CD8-positive, alpha-beta memory T cell (primary cell): ENCODE measurements at regions not wholly inside any gene's neighbourhood (a gene's known extent, or its start where the extent isn't known, plus 50 kb on each side); places are given as distances from the start of the nearest gene placed in this dataset.

Experiments used
- CTCF ChIA-PET: fragments of 350-600 bp; sonication (Branson Sonifier 250); formaldehyde crosslinking; loops from one replicate; lab custom pipeline; 2021; ENCODE audit warnings: antibody characterized with exemption; lab: Charles Lee
- POLR2A ChIA-PET: fragments of 350-600 bp; sonication (Branson Sonifier 250); formaldehyde crosslinking; loops from one replicate; lab custom pipeline; 2021; ENCODE audit warnings: antibody characterized with exemption; lab: Charles Lee
- DNase-seq, 5 donors: peaks; one replicate each; pipeline versions ENCODE4 v3.0.0 to v3.0.0-alpha.2; 2020 to 2022; ENCODE audit warnings: mixed read lengths in 1 of 5
- H3K27ac ChIP-seq: one replicate; pipeline ENCODE4 v1.7.0; 2013; ENCODE audit warnings: low read depth, mild to moderate bottlenecking, low read length, moderate library complexity
- H3K27me3 ChIP-seq: 2 replicates; pipeline ENCODE4 v1.7.0; 2013; ENCODE audit warnings: low read length, mild to moderate bottlenecking; ENCODE audit not compliant: insufficient read depth, poor library complexity, severe bottlenecking
- H3K36me3 ChIP-seq: 2 replicates; pipeline ENCODE4 v1.7.0; 2013; ENCODE audit warnings: mild to moderate bottlenecking, low read length, moderate library complexity; ENCODE audit not compliant: insufficient read depth
- H3K4me1 ChIP-seq: 2 replicates; pipeline ENCODE4 v1.7.0; 2013; ENCODE audit warnings: mild to moderate bottlenecking, low read length, moderate library complexity; ENCODE audit not compliant: insufficient read depth
- H3K4me3 ChIP-seq: 2 replicates; pipeline ENCODE4 v1.7.0; 2013; ENCODE audit warnings: mild to moderate bottlenecking, low read length
- H3K9me3 ChIP-seq: 2 replicates; pipeline ENCODE4 v1.7.0; 2013; ENCODE audit warnings: mild to moderate bottlenecking, low read length
- H3K27ac Mint-ChIP-seq, 8 donors: one replicate each; pipeline ENCODE4 v1.8.0; 2020 to 2021; ENCODE audit warnings: mixed read lengths in 8 of 8, mild to moderate bottlenecking in 6 of 8, inconsistent platforms in 3 of 8, moderate library complexity in 3 of 8
- H3K27me3 Mint-ChIP-seq, 2 donors: one replicate each; pipeline ENCODE4 v1.8.0; 2020 to 2021; ENCODE audit warnings: mixed read lengths in 2 of 2, mild to moderate bottlenecking in 1 of 2, moderate library complexity in 1 of 2
- H3K36me3 Mint-ChIP-seq, 3 donors: one replicate each; pipeline ENCODE4 v1.8.0; 2020 to 2021; ENCODE audit warnings: mixed read lengths in 3 of 3, inconsistent platforms in 1 of 3, mild to moderate bottlenecking in 1 of 3
- H3K4me1 Mint-ChIP-seq, 3 donors: one replicate each; pipeline ENCODE4 v1.8.0; 2020 to 2021; ENCODE audit warnings: mixed read lengths in 3 of 3, inconsistent platforms in 1 of 3, mild to moderate bottlenecking in 1 of 3
- H3K4me3 Mint-ChIP-seq, 7 donors: one replicate each; pipeline ENCODE4 v1.8.0; 2020 to 2021; ENCODE audit warnings: mixed read lengths in 7 of 7, mild to moderate bottlenecking in 6 of 7, moderate library complexity in 4 of 7, inconsistent platforms in 2 of 7
- H3K9me3 Mint-ChIP-seq, 5 donors: one replicate each; pipeline ENCODE4 v1.8.0; 2020 to 2022; ENCODE audit warnings: mixed read lengths in 5 of 5, mild to moderate bottlenecking in 3 of 5, moderate library complexity in 2 of 5, inconsistent platforms in 1 of 5

DNA sequence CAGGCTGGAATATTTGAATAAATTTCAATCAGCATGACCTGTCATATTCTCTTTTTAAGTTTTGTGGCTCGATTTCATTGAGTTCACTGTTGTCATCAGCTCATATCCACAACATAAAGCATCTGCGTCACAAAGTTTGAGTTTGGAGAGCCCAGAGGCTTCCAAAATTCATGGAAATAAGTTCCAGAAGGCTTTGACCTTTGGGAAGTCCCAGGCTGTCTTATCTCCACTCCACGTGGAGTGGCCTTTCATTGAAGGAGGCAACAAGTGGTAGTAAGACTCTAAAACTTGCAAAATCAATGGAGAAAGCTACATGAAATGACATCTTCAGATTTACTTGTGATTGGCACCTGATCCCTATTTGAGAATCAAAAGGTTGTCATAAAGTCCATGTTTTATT is 54.1 kb upstream of the UNC5C start:
- H3K27me3 Mint-ChIP-seq = no peaks in the 10 kb centered on the region
- H3K4me3 Mint-ChIP-seq = no peak overlapping the region
- ChIA-PET CTCF (no interaction called here), POLR2A (no interaction called here)
- H3K36me3 ChIP-seq = no peaks in the 10 kb centered on the region
- H3K4me1 Mint-ChIP-seq = no peaks in the 10 kb centered on the region
- no peaks in the 10 kb centered on the region for H3K9me3 ChIP-seq
- no peak overlapping the region for H3K4me3 ChIP-seq
- no peak for DNase-seq
- no peaks in the 10 kb centered on the region for H3K4me1 ChIP-seq
- no peak overlapping the region for H3K27ac ChIP-seq
- peaks cover 0 to 4% (median 0%) of the 10 kb centered on the region in 5 donors for H3K9me3 Mint-ChIP-seq
- no peaks in the 10 kb centered on the region for H3K27me3 ChIP-seq
- no peak overlapping the region for H3K27ac Mint-ChIP-seq
- H3K36me3 Mint-ChIP-seq = peaks cover 0 to 2% (median 0%) of the 10 kb centered on the region in 3 donors

- no peak overlapping the region for H3K27ac Mint-ChIP-seq
- no peaks in the 10 kb centered on the region for H3K4me1 Mint-ChIP-seq
- ChIA-PET CTCF (no interaction called here), POLR2A (no interaction called here)
- Histone ChIP-seq H3K9me3 (no peaks in the 10 kb centered on the region), H3K36me3 (no peaks in the 10 kb centered on the region), H3K27ac (no peak overlapping the region), H3K27me3 (no peaks in the 10 kb centered on the region), H3K4me3 (no peak overlapping the region), H3K4me1 (no peaks in the 10 kb centered on the region)
- peaks cover 0 to 2% (median 0%) of the 10 kb centered on the region in 5 donors for H3K9me3 Mint-ChIP-seq
- H3K27me3 Mint-ChIP-seq = no peaks in the 10 kb centered on the region
- no peak for DNase-seq
- H3K4me3 Mint-ChIP-seq = no peak overlapping the region
- H3K36me3 Mint-ChIP-seq = peaks cover 0 to 2% (median 0%) of the 10 kb centered on the region in 3 donors
These were observed 52.6 kb upstream of the UNC5C start for GRCh38 chr4:95601356-95601755.

DNA sequence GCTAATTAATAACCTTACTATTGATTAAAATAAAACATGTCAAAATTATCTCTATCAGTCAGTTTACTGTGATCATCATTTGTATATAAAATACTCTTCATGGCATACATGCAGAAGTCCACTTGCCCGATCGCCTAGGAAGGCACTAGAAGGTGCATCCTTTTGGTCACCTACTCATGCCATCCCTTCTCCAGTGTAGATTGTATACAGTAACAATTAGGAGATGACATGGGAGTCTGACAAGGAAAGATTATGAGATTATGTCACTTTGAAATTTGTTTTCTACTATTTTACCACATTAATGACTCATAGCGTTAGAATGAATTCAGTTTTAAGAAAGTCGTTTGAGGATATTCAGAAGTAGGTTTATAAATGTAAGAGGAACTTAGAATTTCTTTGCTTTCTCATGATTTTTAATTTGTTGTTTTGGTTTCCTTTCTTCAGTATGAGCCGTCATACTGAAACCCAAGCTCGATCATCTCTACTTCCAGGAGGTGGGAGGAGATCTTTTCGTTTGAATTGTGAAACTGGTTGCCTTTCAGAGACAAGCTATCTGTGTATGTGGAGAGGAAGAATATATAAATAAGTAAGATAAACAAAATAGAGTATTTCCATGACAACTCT is 51.1 kb upstream of the UNC5C start:
- ChIA-PET POLR2A (no interaction called here), CTCF (no interaction called here)
- Mint-ChIP-seq H3K36me3 (peaks cover 0 to 2% (median 0%) of the 10 kb centered on the region in 3 donors), H3K4me1 (no peaks in the 10 kb centered on the region), H3K9me3 (peaks cover 0 to 4% (median 0%) of the 10 kb centered on the region in 5 donors), H3K27ac (no peak overlapping the region), H3K4me3 (no peak overlapping the region), H3K27me3 (no peaks in the 10 kb centered on the region)
- no peaks in the 10 kb centered on the region for H3K4me1 ChIP-seq
- H3K36me3 ChIP-seq = no peaks in the 10 kb centered on the region
- H3K4me3 ChIP-seq = no peak overlapping the region
- DNase-seq = no peak
- no peaks in the 10 kb centered on the region for H3K9me3 ChIP-seq
- no peaks in the 10 kb centered on the region for H3K27me3 ChIP-seq
- H3K27ac ChIP-seq = no peak overlapping the region
